PC-3 (cell line): ENCODE measurements at regions not wholly inside any gene's neighbourhood (a gene's known extent, or its start where the extent isn't known, plus 50 kb on each side); places are given as distances from the start of the nearest gene placed in this dataset.

Experiments
- ATAC-seq: fragments of 200-7000 bp; cut with Tn5 transposase; 2 replicates; pipeline ENCODE4 v1.9.1; 2020; ENCODE audit warnings: mild to moderate bottlenecking, moderate library complexity
- BruUV-seq: library from RNA; stranded (reverse); fragments of 400-500 nt; replicated peaks from 2 replicates; lab custom pipeline; 2021; lab: Mats Ljungman, UMichigan
- CTCF ChIA-PET: fragments of 300-600 bp; sonication (Branson Sonifier 250); formaldehyde crosslinking; loops from one replicate; lab custom pipeline; 2022; ENCODE audit warnings: antibody characterized with exemption; lab: Charles Lee
- POLR2A ChIA-PET: fragments of 300-600 bp; sonication (Branson Sonifier 250); formaldehyde crosslinking; loops from one replicate; lab custom pipeline; 2022; ENCODE audit warnings: antibody characterized with exemption; ENCODE audit not compliant: unreplicated experiment; lab: Charles Lee
- DNase-seq: peaks from one replicate; pipeline ENCODE4 v3.0.0-alpha.2; 2015
- H2AFZ ChIP-seq: fragments of 300-600 bp; sonication (generic); 2 replicates; pipeline ENCODE4 v1.6.0; 2016; ENCODE audit warnings: antibody characterized with exemption, low read length
- H3F3A ChIP-seq: fragments of 300-600 bp; sonication (generic); one replicate; pipeline ENCODE4 v1.6.0; 2017; ENCODE audit warnings: antibody characterized with exemption, low read length, control low read depth, mild to moderate bottlenecking; ENCODE audit not compliant: unreplicated experiment
- H3K27ac ChIP-seq: fragments of 300-600 bp; sonication (generic); 2 replicates; pipeline ENCODE4 v1.5.1; 2016; ENCODE audit warnings: mild to moderate bottlenecking, low read length
- H3K27me3 ChIP-seq: fragments of 300-600 bp; sonication (generic); 2 replicates; pipeline ENCODE4 v1.6.1; 2016; ENCODE audit warnings: low read length, mixed read lengths
- H3K36me3 ChIP-seq: fragments of 300-600 bp; sonication (generic); 2 replicates; pipeline ENCODE4 v1.6.1; 2016; ENCODE audit warnings: low read depth, mixed run types, low read length, mixed read lengths
- H3K4me1 ChIP-seq: fragments of 300-600 bp; sonication (generic); 2 replicates; pipeline ENCODE4 v1.5.1; 2016; ENCODE audit warnings: low read length; ENCODE audit not compliant: insufficient read depth
- H3K4me2 ChIP-seq: fragments of 300-600 bp; sonication (generic); 2 replicates; pipeline ENCODE4 v1.6.0; 2016; ENCODE audit warnings: low read length
- H3K4me3 ChIP-seq: fragments of 300-600 bp; sonication (generic); 2 replicates; pipeline ENCODE4 v1.5.1; 2016; ENCODE audit warnings: mild to moderate bottlenecking, low read length, mixed read lengths
- H3K79me2 ChIP-seq: fragments of 300-600 bp; sonication (generic); 2 replicates; pipeline ENCODE4 v1.6.1; 2017; ENCODE audit warnings: low read length, mixed read lengths
- H3K9ac ChIP-seq: fragments of 300-600 bp; sonication (generic); 2 replicates; pipeline ENCODE4 v1.6.0; 2016; ENCODE audit warnings: mild to moderate bottlenecking, low read length
- H3K9me2 ChIP-seq: fragments of 300-600 bp; sonication (generic); replicated peaks from 2 replicates; pipeline ENCODE4 v1.6.1; 2016; ENCODE audit warnings: mixed run types, low read length, mixed read lengths
- H3K9me3 ChIP-seq: fragments of 300-600 bp; sonication (generic); 2 replicates; pipeline ENCODE4 v1.6.1; 2016; ENCODE audit warnings: low read length, mixed read lengths
- H4K20me1 ChIP-seq: fragments of 300-600 bp; sonication (generic); 2 replicates; pipeline ENCODE4 v1.6.1; 2016; ENCODE audit warnings: low read length, mixed read lengths
- CTCF ChIP-seq: fragments of 300-600 bp; sonication (generic); conservative IDR thresholded peaks from 2 replicates; pipeline ENCODE4 v1.5.1; 2017; ENCODE audit warnings: antibody characterized with exemption, low read depth, mild to moderate bottlenecking, low read length
- EZH2 ChIP-seq: fragments of 300-600 bp; sonication (generic); IDR thresholded peaks from one replicate; pipeline ENCODE4 v1.6.1; 2017; ENCODE audit warnings: antibody characterized with exemption, mild to moderate bottlenecking, low read length; ENCODE audit not compliant: unreplicated experiment
- EZH2phosphoT487 ChIP-seq: fragments of 300-600 bp; sonication (generic); IDR thresholded peaks from 2 replicates; pipeline ENCODE4 v1.6.1; 2018; ENCODE audit warnings: mild to moderate bottlenecking, antibody characterized with exemption, low read length, borderline replicate concordance
- intact Hi-C: fragments of 100-400 bp; cut with micrococcal nuclease; formaldehyde crosslinking; loops from 2 replicates; pipeline ENCODE4 v1.9.0; 2023

- DNase-seq = no peak
- POLR2A ChIA-PET = no interaction called here
- Histone ChIP-seq H3K27me3 (peaks cover 29% of the 10 kb centered on the region), H2AFZ (no peak overlapping the region), H3K36me3 (no peaks in the 10 kb centered on the region), H3F3A (no peaks in the 10 kb centered on the region), H3K9ac (no peak overlapping the region), H4K20me1 (no peaks in the 10 kb centered on the region), H3K9me2 (no peaks in the 10 kb centered on the region), H3K27ac (no peak overlapping the region), H3K4me2 (no peak overlapping the region), H3K4me1 (no peaks in the 10 kb centered on the region), H3K4me3 (no peak overlapping the region), H3K9me3 (no peaks in the 10 kb centered on the region), H3K79me2 (no peaks in the 10 kb centered on the region)
- BruUV-seq = no TSS peak
- CTCF ChIA-PET = no interaction called here
- intact Hi-C loops = no loop called here
- no peak for ATAC-seq
- TF ChIP-seq EZH2 = no peak
- TF ChIP-seq EZH2phosphoT487 = no peak
Measured at GRCh38 chr15:53437985-53438841, 321.2 kb downstream of the WDR72 start.

GRCh38 chr15:53437366-53437765 is 322.1 kb downstream of the WDR72 start:
- H3K79me2 ChIP-seq = no peaks in the 10 kb centered on the region
- H3K4me2 ChIP-seq = no peak overlapping the region
- TF ChIP-seq CTCF = no peak
- ChIA-PET CTCF (no interaction called here), POLR2A (no interaction called here)
- H2AFZ ChIP-seq = no peak overlapping the region
- ATAC-seq (no peak), DNase-seq (no peak)
- no TSS peak for BruUV-seq
- no peaks in the 10 kb centered on the region for H3K9me3 ChIP-seq
- H3K4me3 ChIP-seq = no peak overlapping the region
- no peaks in the 10 kb centered on the region for H3F3A ChIP-seq
- no peaks in the 10 kb centered on the region for H3K9me2 ChIP-seq
- intact Hi-C loops = no loop called here
- no peaks in the 10 kb centered on the region for H3K4me1 ChIP-seq
- H4K20me1 ChIP-seq = no peaks in the 10 kb centered on the region
- peaks cover 38% of the 10 kb centered on the region for H3K27me3 ChIP-seq
- no peak overlapping the region for H3K27ac ChIP-seq
- no peaks in the 10 kb centered on the region for H3K36me3 ChIP-seq
- no peak overlapping the region for H3K9ac ChIP-seq

- H4K20me1 ChIP-seq = no peaks in the 10 kb centered on the region
- no peak overlapping the region for H3K9ac ChIP-seq
- no peak for TF ChIP-seq EZH2phosphoT487
- no peak for TF ChIP-seq CTCF
- no peak for TF ChIP-seq EZH2
- H3K36me3 ChIP-seq = no peaks in the 10 kb centered on the region
- H3K4me3 ChIP-seq = no peak overlapping the region
- ChIA-PET CTCF (no interaction called here), POLR2A (no interaction called here)
- H3K4me2 ChIP-seq = no peak overlapping the region
- H3K9me2 ChIP-seq = no peaks in the 10 kb centered on the region
- no peak overlapping the region for H3K27ac ChIP-seq
- no peaks in the 10 kb centered on the region for H3K79me2 ChIP-seq
- H3K4me1 ChIP-seq = no peaks in the 10 kb centered on the region
- DNase-seq (no peak), ATAC-seq (no peak)
- H3F3A ChIP-seq = no peaks in the 10 kb centered on the region
- peaks cover 39% of the 10 kb centered on the region for H3K27me3 ChIP-seq
- intact Hi-C loops = no loop called here
- BruUV-seq = no TSS peak
- no peaks in the 10 kb centered on the region for H3K9me3 ChIP-seq
- H2AFZ ChIP-seq = no peak overlapping the region
Measured at GRCh38 chr15:53434174-53434678, 325.2 kb downstream of the WDR72 start.
